OCI-LY7 (cell line): ENCODE measurements at regions not wholly inside any gene's neighbourhood (a gene's known extent, or its start where the extent isn't known, plus 50 kb on each side); places are given as distances from the start of the nearest gene placed in this dataset.

Experiments used
- EZH2phosphoT487 ChIP-seq: fragments of 200-600 bp; sonication (generic); IDR thresholded peaks from 2 replicates; pipeline ENCODE4 v1.6.1; 2018; ENCODE audit warnings: low read depth, borderline replicate concordance, mild to moderate bottlenecking, mixed run types, antibody characterized with exemption, low read length, moderate library complexity, mixed read lengths
- TF ChIP-seq, protein P1 (sequence below): fragments of 200-600 bp; sonication (generic); conservative IDR thresholded peaks from 2 replicates; pipeline ENCODE4 v1.5.1; 2014; ENCODE audit warnings: mild to moderate bottlenecking, antibody characterized with exemption, low read length, moderate library complexity, mixed read lengths

DNA sequence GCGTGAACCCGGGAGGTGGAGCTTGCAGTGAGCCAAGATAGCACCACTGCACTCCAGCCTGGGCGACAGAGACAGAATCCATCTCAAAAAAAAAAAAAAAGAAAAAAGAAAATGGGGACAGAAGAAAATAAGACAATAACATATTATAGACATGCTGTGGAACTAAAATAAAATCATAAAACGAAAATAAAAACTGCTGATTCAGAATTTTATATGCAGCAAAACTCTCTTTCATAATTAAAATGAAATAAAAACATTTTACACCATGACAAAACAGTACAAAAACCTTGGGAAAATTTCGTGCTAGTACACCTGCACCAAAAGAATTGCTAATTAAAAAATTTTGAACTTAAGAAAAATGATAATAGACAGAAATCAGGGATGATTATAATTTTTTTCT lies 2245.1 kb downstream of the PCDH9 start:
- TF ChIP-seq, protein P1, sequence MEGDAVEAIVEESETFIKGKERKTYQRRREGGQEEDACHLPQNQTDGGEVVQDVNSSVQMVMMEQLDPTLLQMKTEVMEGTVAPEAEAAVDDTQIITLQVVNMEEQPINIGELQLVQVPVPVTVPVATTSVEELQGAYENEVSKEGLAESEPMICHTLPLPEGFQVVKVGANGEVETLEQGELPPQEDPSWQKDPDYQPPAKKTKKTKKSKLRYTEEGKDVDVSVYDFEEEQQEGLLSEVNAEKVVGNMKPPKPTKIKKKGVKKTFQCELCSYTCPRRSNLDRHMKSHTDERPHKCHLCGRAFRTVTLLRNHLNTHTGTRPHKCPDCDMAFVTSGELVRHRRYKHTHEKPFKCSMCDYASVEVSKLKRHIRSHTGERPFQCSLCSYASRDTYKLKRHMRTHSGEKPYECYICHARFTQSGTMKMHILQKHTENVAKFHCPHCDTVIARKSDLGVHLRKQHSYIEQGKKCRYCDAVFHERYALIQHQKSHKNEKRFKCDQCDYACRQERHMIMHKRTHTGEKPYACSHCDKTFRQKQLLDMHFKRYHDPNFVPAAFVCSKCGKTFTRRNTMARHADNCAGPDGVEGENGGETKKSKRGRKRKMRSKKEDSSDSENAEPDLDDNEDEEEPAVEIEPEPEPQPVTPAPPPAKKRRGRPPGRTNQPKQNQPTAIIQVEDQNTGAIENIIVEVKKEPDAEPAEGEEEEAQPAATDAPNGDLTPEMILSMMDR: no peak
- TF ChIP-seq EZH2phosphoT487: no peak
